ENCODE measurements at regions not wholly inside any gene's neighbourhood (a gene's known extent, or its start where the extent isn't known, plus 50 kb on each side); places are given as distances from the start of the nearest gene placed in this dataset.

- ATAC-seq (ENCODE audit: poor library complexity), result no peak
- H3K36me3 ChIP-seq (ENCODE audit: insufficient read depth, low read length), result no peaks in the 10 kb centered on the region
- no peak for DNase-seq
- Mint-ChIP-seq H3K4me3 (no peak overlapping the region), H3K36me3 (ENCODE audit: low read depth) (no peaks in the 10 kb centered on the region), H3K9me3 (no peaks in the 10 kb centered on the region), H3K4me1 (ENCODE audit: low read depth) (no peaks in the 10 kb centered on the region), H3K27me3 (no peaks in the 10 kb centered on the region), H3K27ac (no peak overlapping the region)
- no peak overlapping the region for H3K4me3 ChIP-seq (ENCODE audit: low read length)
- ChIA-PET CTCF (no interaction called here), POLR2A (no interaction called here)
- no peak for TF ChIP-seq CTCF (IDR thresholded peaks at IDR 0.05)
- no peak overlapping the region for H3K27ac ChIP-seq (ENCODE audit: low read depth in 1 of 2, low read length in 2 of 2)
- peaks cover 0 to 14% of the 10 kb centered on the region in 2 experiments for H3K9me3 ChIP-seq (ENCODE audit: control insufficient read depth in 1 of 2, insufficient read depth in 1 of 2, low read length in 2 of 2)
- intact Hi-C loops (cut with DNase I, micrococcal nuclease), result no loop called here
- no peaks in the 10 kb centered on the region for H3K4me1 ChIP-seq (ENCODE audit: insufficient read depth, low read length)
- no peaks in the 10 kb centered on the region for H3K27me3 ChIP-seq (ENCODE audit: control insufficient read depth in 1 of 2, insufficient read depth in 2 of 2, low read length in 2 of 2)
Observed at GRCh38 chr2:17156086-17156485, 362.2 kb downstream of the RAD51AP2 start.

- Mint-ChIP-seq H3K27me3 (no peaks in the 10 kb centered on the region), H3K36me3 (ENCODE audit: low read depth) (no peaks in the 10 kb centered on the region), H3K27ac (no peak overlapping the region), H3K4me1 (ENCODE audit: low read depth) (no peaks in the 10 kb centered on the region), H3K9me3 (peaks cover 5% of the 10 kb centered on the region), H3K4me3 (no peak overlapping the region)
- Histone ChIP-seq H3K27me3 (ENCODE audit: control insufficient read depth in 1 of 2, insufficient read depth in 2 of 2, low read length in 2 of 2) (no peaks in the 10 kb centered on the region), H3K27ac (ENCODE audit: low read depth in 1 of 2, low read length in 2 of 2) (no peak overlapping the region), H3K9me3 (ENCODE audit: control insufficient read depth in 1 of 2, insufficient read depth in 1 of 2, low read length in 2 of 2) (peaks cover 0 to 15% of the 10 kb centered on the region in 2 experiments), H3K4me3 (ENCODE audit: low read length) (no peak overlapping the region), H3K4me1 (ENCODE audit: insufficient read depth, low read length) (no peaks in the 10 kb centered on the region), H3K36me3 (ENCODE audit: insufficient read depth, low read length) (no peaks in the 10 kb centered on the region)
- intact Hi-C loops (cut with DNase I, micrococcal nuclease), result no loop called here
- no peak for TF ChIP-seq CTCF (IDR thresholded peaks at IDR 0.05)
- no peak for ATAC-seq (ENCODE audit: poor library complexity)
- no peak for DNase-seq
- ChIA-PET CTCF (no interaction called here), POLR2A (no interaction called here)
Observed at GRCh38 chr2:17149945-17150344, 368.3 kb downstream of the RAD51AP2 start.

- Mint-ChIP-seq H3K36me3 (ENCODE audit: low read depth) (no peaks in the 10 kb centered on the region), H3K9me3 (peaks cover 5% of the 10 kb centered on the region), H3K4me3 (no peak overlapping the region), H3K27me3 (no peaks in the 10 kb centered on the region), H3K27ac (no peak overlapping the region), H3K4me1 (ENCODE audit: low read depth) (no peaks in the 10 kb centered on the region)
- intact Hi-C loops (cut with DNase I, micrococcal nuclease), result no loop called here
- Histone ChIP-seq H3K27ac (ENCODE audit: low read depth in 1 of 2, low read length in 2 of 2) (no peak overlapping the region), H3K4me3 (ENCODE audit: low read length) (no peak overlapping the region), H3K4me1 (ENCODE audit: insufficient read depth, low read length) (no peaks in the 10 kb centered on the region), H3K9me3 (ENCODE audit: control insufficient read depth in 1 of 2, insufficient read depth in 1 of 2, low read length in 2 of 2) (peaks cover 0 to 11% of the 10 kb centered on the region in 2 experiments), H3K36me3 (ENCODE audit: insufficient read depth, low read length) (no peaks in the 10 kb centered on the region), H3K27me3 (ENCODE audit: control insufficient read depth in 1 of 2, insufficient read depth in 2 of 2, low read length in 2 of 2) (no peaks in the 10 kb centered on the region)
- ChIA-PET POLR2A (no interaction called here), CTCF (no interaction called here)
- no peak for DNase-seq
- TF ChIP-seq CTCF (IDR thresholded peaks at IDR 0.05), result no peak
- no peak for ATAC-seq (ENCODE audit: poor library complexity)
Observed at GRCh38 chr2:17148407-17149145, 369.7 kb downstream of the RAD51AP2 start.
